Activated CD8-positive, alpha-beta T cell treated with anti-CD3 and anti-CD28 coated beads, Interleukin-2, amount 10 ng/mL, durations not matched to agents 7 days and 5 days (primary cell): ENCODE measurements at regions not wholly inside any gene's neighbourhood (a gene's known extent, or its start where the extent isn't known, plus 50 kb on each side); places are given as distances from the start of the nearest gene placed in this dataset.

ENCODE experiments used
- ATAC-seq: fragments of 150-1000 bp; cut with Tn5 transposase; one replicate; pipeline ENCODE4 v1.10.0; 2021; ENCODE audit warnings: moderate library complexity
- CTCF ChIA-PET: fragments of 350-600 bp; sonication (Branson Sonifier 250); formaldehyde crosslinking; loops from one replicate; lab custom pipeline; 2021; ENCODE audit warnings: antibody characterized with exemption; lab: Charles Lee
- POLR2A ChIA-PET: fragments of 350-600 bp; sonication (Branson Sonifier 250); formaldehyde crosslinking; loops from one replicate; lab custom pipeline; 2021; ENCODE audit warnings: antibody characterized with exemption; lab: Charles Lee
- DNase-seq: peaks from one replicate; pipeline ENCODE4 v3.0.0-alpha.2; 2020
- H3K27ac Mint-ChIP-seq: one replicate; pipeline ENCODE4 v1.8.0; 2021; ENCODE audit warnings: mild to moderate bottlenecking, mixed read lengths
- H3K27me3 Mint-ChIP-seq: one replicate; pipeline ENCODE4 v1.8.0; 2021; ENCODE audit warnings: low read depth, mixed read lengths
- H3K36me3 Mint-ChIP-seq: one replicate; pipeline ENCODE4 v1.8.0; 2021; ENCODE audit warnings: low read depth, mixed read lengths
- H3K4me1 Mint-ChIP-seq: one replicate; pipeline ENCODE4 v1.8.0; 2021; ENCODE audit warnings: low read depth, mixed read lengths
- H3K4me3 Mint-ChIP-seq: one replicate; pipeline ENCODE4 v1.8.0; 2021; ENCODE audit warnings: mild to moderate bottlenecking, mixed read lengths
- H3K9me3 Mint-ChIP-seq: one replicate; pipeline ENCODE4 v1.8.0; 2022; ENCODE audit warnings: mixed read lengths; ENCODE audit not compliant: insufficient read depth

GRCh38 chr16:79336437-79337229 is 263.9 kb downstream of the MAF start:
- ChIA-PET CTCF (no interaction called here), POLR2A (no interaction called here)
- Mint-ChIP-seq H3K27ac (no peak overlapping the region), H3K27me3 (peaks cover 14% of the 10 kb centered on the region), H3K4me1 (no peaks in the 10 kb centered on the region), H3K36me3 (no peaks in the 10 kb centered on the region), H3K4me3 (no peak overlapping the region), H3K9me3 (no peaks in the 10 kb centered on the region)
- DNase-seq (no peak), ATAC-seq (no peak)

DNA sequence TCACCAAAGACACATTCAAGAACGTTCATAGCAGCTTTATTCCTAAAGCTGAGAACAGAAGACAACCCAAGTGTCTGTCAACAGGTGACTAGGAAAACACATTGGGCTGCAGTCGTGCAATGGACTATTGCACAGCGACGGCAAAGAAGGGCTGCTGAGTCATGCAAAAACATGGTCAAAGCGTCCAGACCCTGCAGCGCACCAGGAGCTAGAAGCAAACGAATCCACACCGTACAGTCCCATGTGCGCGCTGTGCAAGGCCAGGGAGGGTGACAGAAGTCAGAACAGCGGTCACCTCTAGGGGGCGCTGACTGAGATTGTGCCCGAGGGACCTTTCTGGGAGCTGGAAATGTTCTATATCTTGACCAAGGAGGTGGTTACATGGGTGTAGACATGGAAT is 266.4 kb downstream of the MAF start:
- Mint-ChIP-seq H3K4me1 (no peaks in the 10 kb centered on the region), H3K27ac (no peak overlapping the region), H3K4me3 (no peak overlapping the region), H3K27me3 (peaks cover 21% of the 10 kb centered on the region), H3K36me3 (no peaks in the 10 kb centered on the region), H3K9me3 (no peaks in the 10 kb centered on the region)
- peak; percentile 27 for DNase-seq
- CTCF ChIA-PET, result interaction anchor here (0.7 to 1.4 kb wide), 2 partner anchors 9 to 271 kb away, joined by 3 to 5 read pairs; no protein-coding TSS in a partner anchor
- POLR2A ChIA-PET, result no interaction called here
- ATAC-seq, result no peak

- H3K9me3 Mint-ChIP-seq, result no peaks in the 10 kb centered on the region
- peaks cover 44% of the 10 kb centered on the region for H3K27me3 Mint-ChIP-seq
- ChIA-PET CTCF (no interaction called here), POLR2A (no interaction called here)
- DNase-seq (no peak), ATAC-seq (no peak)
- H3K27ac Mint-ChIP-seq, result no peak overlapping the region
- no peaks in the 10 kb centered on the region for H3K4me1 Mint-ChIP-seq
- H3K36me3 Mint-ChIP-seq, result no peaks in the 10 kb centered on the region
- H3K4me3 Mint-ChIP-seq, result no peak overlapping the region
These were observed 269.5 kb downstream of the MAF start for GRCh38 chr16:79331066-79331465.

DNA sequence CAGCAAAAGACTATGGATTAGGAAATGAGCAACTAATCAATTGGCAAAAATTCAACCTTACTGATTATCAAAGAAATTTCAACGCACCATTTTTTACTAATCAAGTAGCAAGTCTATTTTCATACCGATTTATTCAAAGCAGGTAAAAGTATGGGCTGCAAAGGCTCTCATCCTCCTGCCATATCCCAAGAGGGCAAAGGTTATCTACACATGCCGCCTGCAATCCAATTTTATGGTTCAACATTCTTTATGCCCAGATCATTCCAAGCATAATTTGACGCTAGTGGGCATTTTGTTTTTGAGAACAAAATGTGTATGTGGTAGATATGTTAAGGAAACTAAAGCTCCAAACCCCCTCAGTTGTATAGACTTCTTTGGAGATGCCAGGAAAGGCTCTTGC is 270.6 kb downstream of the MAF start:
- DNase-seq (no peak), ATAC-seq (no peak)
- ChIA-PET POLR2A (no interaction called here), CTCF (interaction anchor here (1.2 kb wide), 1 partner anchor 51 kb away, joined by 3 read pairs; no protein-coding TSS in a partner anchor)
- no peaks in the 10 kb centered on the region for H3K4me1 Mint-ChIP-seq
- H3K9me3 Mint-ChIP-seq, result no peaks in the 10 kb centered on the region
- H3K27ac Mint-ChIP-seq, result no peak overlapping the region
- H3K27me3 Mint-ChIP-seq, result peaks cover 55% of the 10 kb centered on the region
- H3K36me3 Mint-ChIP-seq, result no peaks in the 10 kb centered on the region
- H3K4me3 Mint-ChIP-seq, result no peak overlapping the region

GRCh38 chr16:79329166-79329521 is 271.4 kb downstream of the MAF start:
- DNase-seq (no peak), ATAC-seq (no peak)
- peaks cover 56% of the 10 kb centered on the region for H3K27me3 Mint-ChIP-seq
- no peaks in the 10 kb centered on the region for H3K9me3 Mint-ChIP-seq
- CTCF ChIA-PET, result interaction anchor here (1.2 kb wide), 1 partner anchor 50 kb away, joined by 3 read pairs; no protein-coding TSS in a partner anchor
- POLR2A ChIA-PET, result no interaction called here
- H3K4me3 Mint-ChIP-seq, result no peak overlapping the region
- H3K27ac Mint-ChIP-seq, result no peak overlapping the region
- no peaks in the 10 kb centered on the region for H3K36me3 Mint-ChIP-seq
- no peaks in the 10 kb centered on the region for H3K4me1 Mint-ChIP-seq

DNA sequence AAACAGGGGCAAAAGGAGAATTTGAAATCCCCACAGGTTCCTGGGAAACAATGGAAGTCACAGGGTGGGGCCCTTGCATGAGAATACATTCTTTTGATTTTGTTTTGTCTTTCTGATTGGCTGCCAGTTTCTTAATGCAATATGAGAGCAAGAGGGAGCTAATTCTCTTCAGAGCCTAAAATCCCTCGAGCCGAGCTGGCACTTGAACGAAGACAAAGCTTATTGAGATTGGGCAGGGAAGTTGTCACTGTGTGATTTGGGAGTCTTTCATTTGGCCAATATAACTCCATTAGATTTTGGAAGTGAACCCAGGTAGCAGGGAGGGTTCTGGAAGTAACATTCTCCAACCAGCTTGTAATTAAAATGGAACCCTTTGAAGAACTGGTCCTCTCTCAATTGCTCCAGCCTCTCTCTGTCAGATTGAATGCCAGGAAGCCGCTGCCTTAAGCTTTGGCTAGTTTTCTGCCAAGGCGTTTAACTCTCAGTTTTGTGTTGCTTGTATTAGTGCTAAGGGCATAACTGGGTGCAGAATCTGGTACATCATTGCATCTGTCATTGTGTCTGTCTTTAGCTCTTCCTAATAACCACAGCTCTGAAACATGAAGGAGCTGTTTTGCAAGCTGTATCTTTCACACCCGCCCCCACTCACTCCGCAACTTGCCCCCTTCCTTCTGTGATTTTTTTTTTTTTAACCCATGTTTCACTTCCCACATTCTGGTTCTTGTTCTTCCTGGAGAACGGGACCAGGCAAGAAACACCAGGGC is 272.0 kb downstream of the MAF start:
- ATAC-seq (no peak), DNase-seq (no peak)
- H3K36me3 Mint-ChIP-seq, result no peaks in the 10 kb centered on the region
- ChIA-PET CTCF (no interaction called here), POLR2A (no interaction called here)
- no peak overlapping the region for H3K27ac Mint-ChIP-seq
- H3K9me3 Mint-ChIP-seq, result no peaks in the 10 kb centered on the region
- no peaks in the 10 kb centered on the region for H3K4me1 Mint-ChIP-seq
- no peak overlapping the region for H3K4me3 Mint-ChIP-seq
- peaks cover 59% of the 10 kb centered on the region for H3K27me3 Mint-ChIP-seq

DNA sequence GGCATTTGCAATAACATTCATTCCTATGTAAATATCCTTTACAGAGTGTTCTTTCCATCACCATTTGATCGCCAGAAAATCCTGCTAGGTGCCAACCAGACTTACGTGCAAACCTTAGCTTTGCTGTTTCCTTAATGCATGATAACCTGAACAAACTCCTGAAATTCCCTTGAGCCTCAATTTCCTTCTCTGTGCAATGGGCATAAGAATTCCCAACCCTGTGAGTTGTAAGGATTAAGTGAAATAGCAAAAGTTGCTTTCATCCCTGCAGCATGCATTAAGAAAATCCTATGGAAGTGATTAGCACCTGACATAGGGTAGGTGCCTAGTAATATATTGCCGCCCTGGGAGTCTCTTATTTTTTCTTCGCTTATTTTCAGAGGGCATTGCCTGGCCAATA is 272.7 kb downstream of the MAF start:
- ATAC-seq (no peak), DNase-seq (no peak)
- no peaks in the 10 kb centered on the region for H3K9me3 Mint-ChIP-seq
- POLR2A ChIA-PET, result no interaction called here
- H3K4me3 Mint-ChIP-seq, result no peak overlapping the region
- H3K27ac Mint-ChIP-seq, result no peak overlapping the region
- H3K36me3 Mint-ChIP-seq, result no peaks in the 10 kb centered on the region
- H3K27me3 Mint-ChIP-seq, result peaks cover 64% of the 10 kb centered on the region
- H3K4me1 Mint-ChIP-seq, result no peaks in the 10 kb centered on the region
- CTCF ChIA-PET, result no interaction called here

GRCh38 chr16:79326549-79326948 is 274.0 kb downstream of the MAF start:
- H3K9me3 Mint-ChIP-seq, result no peaks in the 10 kb centered on the region
- no peaks in the 10 kb centered on the region for H3K4me1 Mint-ChIP-seq
- peaks cover 65% of the 10 kb centered on the region for H3K27me3 Mint-ChIP-seq
- no peak overlapping the region for H3K4me3 Mint-ChIP-seq
- ChIA-PET POLR2A (no interaction called here), CTCF (no interaction called here)
- H3K36me3 Mint-ChIP-seq, result no peaks in the 10 kb centered on the region
- DNase-seq, result no peak
- ATAC-seq, result no peak
- no peak overlapping the region for H3K27ac Mint-ChIP-seq

GRCh38 chr16:79325226-79325945 is 275.2 kb downstream of the MAF start:
- ChIA-PET POLR2A (no interaction called here), CTCF (interaction anchor here (1.8 kb wide), 1 partner anchor 9 kb away, joined by 5 read pairs; no protein-coding TSS in a partner anchor)
- DNase-seq (no peak), ATAC-seq (no peak)
- Mint-ChIP-seq H3K36me3 (no peaks in the 10 kb centered on the region), H3K27ac (no peak overlapping the region), H3K4me1 (no peaks in the 10 kb centered on the region), H3K27me3 (peaks cover 64% of the 10 kb centered on the region), H3K4me3 (no peak overlapping the region), H3K9me3 (no peaks in the 10 kb centered on the region)

DNA sequence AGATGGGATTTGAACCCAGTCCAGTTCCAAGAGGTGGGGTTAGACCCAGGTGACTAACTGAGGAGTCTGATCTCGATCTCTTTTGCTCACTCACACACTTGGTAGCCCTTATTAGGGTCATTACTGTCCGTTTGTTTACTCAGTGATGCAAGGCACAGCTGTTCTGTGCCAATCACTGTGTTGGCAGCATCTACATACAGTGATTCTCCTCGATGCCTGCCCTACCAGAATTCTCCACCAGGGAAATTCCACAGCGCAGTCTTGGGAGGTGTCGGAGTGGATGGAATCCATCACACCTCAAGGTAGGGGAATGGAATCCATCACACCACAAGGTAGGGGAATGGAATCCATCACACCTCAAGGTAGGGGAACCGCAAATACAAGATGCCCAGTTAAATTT is 279.6 kb downstream of the MAF start:
- ChIA-PET POLR2A (no interaction called here), CTCF (no interaction called here)
- no peak overlapping the region for H3K4me3 Mint-ChIP-seq
- H3K27me3 Mint-ChIP-seq, result peaks cover 60% of the 10 kb centered on the region
- H3K9me3 Mint-ChIP-seq, result no peaks in the 10 kb centered on the region
- peaks cover 7% of the 10 kb centered on the region for H3K4me1 Mint-ChIP-seq
- no peak for DNase-seq
- ATAC-seq, result no peak
- no peak overlapping the region for H3K27ac Mint-ChIP-seq
- H3K36me3 Mint-ChIP-seq, result no peaks in the 10 kb centered on the region

- DNase-seq (no peak), ATAC-seq (no peak)
- Mint-ChIP-seq H3K4me3 (no peak overlapping the region), H3K36me3 (no peaks in the 10 kb centered on the region), H3K9me3 (no peaks in the 10 kb centered on the region), H3K27me3 (peaks cover 47% of the 10 kb centered on the region), H3K4me1 (peaks cover 9% of the 10 kb centered on the region), H3K27ac (no peak overlapping the region)
- ChIA-PET CTCF (no interaction called here), POLR2A (no interaction called here)
These were observed 282.2 kb downstream of the MAF start for GRCh38 chr16:79318143-79318899.
